ENCODE measurements at regions not wholly inside any gene's neighbourhood (a gene's known extent, or its start where the extent isn't known, plus 50 kb on each side); places are given as distances from the start of the nearest gene placed in this dataset.

- intact Hi-C loops (cut with micrococcal nuclease): no loop called here
- POLR2A ChIA-PET: interaction anchor here (0.6 to 0.8 kb wide), 3 partner anchors 29 to 81 kb away, joined by 3 to 4 read pairs (median 3); no protein-coding TSS in a partner anchor
- DNase-seq (ENCODE audit: unreplicated experiment): no peak
- Mint-ChIP-seq H3K36me3 (ENCODE audit: insufficient read depth, unreplicated experiment) (no peaks in the 10 kb centered on the region), H3K27ac (ENCODE audit: low read depth, unreplicated experiment) (no peak overlapping the region), H3K4me3 (ENCODE audit: unreplicated experiment) (no peak overlapping the region), H3K9me3 (ENCODE audit: unreplicated experiment) (no peaks in the 10 kb centered on the region), H3K27me3 (ENCODE audit: insufficient read depth, unreplicated experiment) (no peaks in the 10 kb centered on the region), H3K4me1 (ENCODE audit: insufficient read depth, unreplicated experiment) (peaks cover 16% of the 10 kb centered on the region)
- BruUV-seq (replicated peaks): no TSS peak
- CTCF ChIA-PET: no interaction called here
- no peak for TF ChIP-seq CTCF (IDR thresholded peaks at IDR 0.05; ENCODE audit: unreplicated experiment)
Observed at GRCh38 chr5:167810573-167810972, 480.9 kb upstream of the WWC1 start.

- Mint-ChIP-seq H3K27me3 (ENCODE audit: insufficient read depth, unreplicated experiment) (no peaks in the 10 kb centered on the region), H3K9me3 (ENCODE audit: unreplicated experiment) (no peaks in the 10 kb centered on the region), H3K4me1 (ENCODE audit: insufficient read depth, unreplicated experiment) (peaks cover 33% of the 10 kb centered on the region), H3K27ac (ENCODE audit: low read depth, unreplicated experiment) (no peak overlapping the region), H3K36me3 (ENCODE audit: insufficient read depth, unreplicated experiment) (no peaks in the 10 kb centered on the region), H3K4me3 (ENCODE audit: unreplicated experiment) (no peak overlapping the region)
- DNase-seq (ENCODE audit: unreplicated experiment): no peak
- no peak for TF ChIP-seq CTCF (IDR thresholded peaks at IDR 0.05; ENCODE audit: unreplicated experiment)
- ChIA-PET POLR2A (no interaction called here), CTCF (interaction anchor here (1.0 kb wide), 2 partner anchors 230 to 851 kb away, joined by 4 to 8 read pairs; no protein-coding TSS in a partner anchor)
- BruUV-seq (replicated peaks): no TSS peak
- intact Hi-C loops (cut with micrococcal nuclease): no loop called here
Observed at GRCh38 chr5:167812871-167813270, 478.6 kb upstream of the WWC1 start.

GRCh38 chr5:167813389-167813788 is 478.1 kb upstream of the WWC1 start:
- POLR2A ChIA-PET: interaction anchor here (0.6 to 2.3 kb wide), 3 partner anchors 9 to 530 kb away, joined by 3 to 23 read pairs (median 4); no protein-coding TSS in a partner anchor
- Mint-ChIP-seq H3K4me3 (ENCODE audit: unreplicated experiment) (no peak overlapping the region), H3K9me3 (ENCODE audit: unreplicated experiment) (no peaks in the 10 kb centered on the region), H3K27ac (ENCODE audit: low read depth, unreplicated experiment) (no peak overlapping the region), H3K36me3 (ENCODE audit: insufficient read depth, unreplicated experiment) (no peaks in the 10 kb centered on the region), H3K4me1 (ENCODE audit: insufficient read depth, unreplicated experiment) (peaks cover 33% of the 10 kb centered on the region), H3K27me3 (ENCODE audit: insufficient read depth, unreplicated experiment) (no peaks in the 10 kb centered on the region)
- no peak for DNase-seq (ENCODE audit: unreplicated experiment)
- CTCF ChIA-PET: interaction anchor here (0.9 to 1.0 kb wide), 4 partner anchors 8 to 852 kb away, joined by 3 to 8 read pairs (median 4); no protein-coding TSS in a partner anchor
- intact Hi-C loops (cut with micrococcal nuclease): no loop called here
- no TSS peak for BruUV-seq (replicated peaks)
- no peak for TF ChIP-seq CTCF (IDR thresholded peaks at IDR 0.05; ENCODE audit: unreplicated experiment)

- intact Hi-C loops (cut with micrococcal nuclease): no loop called here
- H3K27ac Mint-ChIP-seq (ENCODE audit: low read depth, unreplicated experiment): peak overlapping the region; percentile 93
- no peak for TF ChIP-seq CTCF (IDR thresholded peaks at IDR 0.05; ENCODE audit: unreplicated experiment)
- H3K4me3 Mint-ChIP-seq (ENCODE audit: unreplicated experiment): no peak overlapping the region
- no TSS peak for BruUV-seq (replicated peaks)
- ChIA-PET POLR2A (interaction anchor here (0.8 to 2.3 kb wide), 3 partner anchors 10 to 832 kb away, joined by 3 to 23 read pairs (median 4); no protein-coding TSS in a partner anchor), CTCF (interaction anchor here (0.7 to 1.6 kb wide), 5 partner anchors 8 to 97 kb away, joined by 3 to 7 read pairs (median 3); no protein-coding TSS in a partner anchor)
- DNase-seq (ENCODE audit: unreplicated experiment): no peak
- no peaks in the 10 kb centered on the region for H3K27me3 Mint-ChIP-seq (ENCODE audit: insufficient read depth, unreplicated experiment)
- no peaks in the 10 kb centered on the region for H3K36me3 Mint-ChIP-seq (ENCODE audit: insufficient read depth, unreplicated experiment)
- peaks cover 33% of the 10 kb centered on the region for H3K4me1 Mint-ChIP-seq (ENCODE audit: insufficient read depth, unreplicated experiment)
- H3K9me3 Mint-ChIP-seq (ENCODE audit: unreplicated experiment): no peaks in the 10 kb centered on the region
Observed at GRCh38 chr5:167814040-167814439, 477.4 kb upstream of the WWC1 start.

Measured in MCF 10A (cell line).